HepG2 (cell line): ENCODE measurements at regions not wholly inside any gene's neighbourhood (a gene's known extent, or its start where the extent isn't known, plus 50 kb on each side); places are given as distances from the start of the nearest gene placed in this dataset.

ENCODE experiments used
- ATAC-seq: fragments of 200-7000 bp; cut with Tn5 transposase; 3 replicates; pipeline ENCODE4 v1.9.1; 2020; ENCODE audit warnings: mild to moderate bottlenecking, moderate library complexity
- BruUV-seq: library from RNA; stranded (reverse); fragments of 400-500 nt; replicated peaks from 2 replicates; lab custom pipeline; 2021; lab: Mats Ljungman, UMichigan
- CTCF ChIA-PET: fragments of 300-600 bp; formaldehyde crosslinking; extraction: SDS; loops from one replicate; lab custom pipeline; 2021; ENCODE audit warnings: low total read pairs, inconsistent platforms, low intra/inter-chr PET ratio; lab: Yijun Ruan, JAX
- POLR2A ChIA-PET: fragments of 350-600 bp; sonication (Branson Sonifier 250); formaldehyde crosslinking; loops from one replicate; lab custom pipeline; 2020; ENCODE audit warnings: antibody characterized with exemption, inconsistent platforms; lab: Yijun Ruan, JAX
- DNase-seq: peaks from one replicate; pipeline ENCODE4 v3.0.0-alpha.2; 2015; ENCODE audit warnings: low spot score
- FAIRE-seq: peaks from 3 replicates; lab custom pipeline; 2011; peaks lifted over from hg19 to GRCh38; lab: Jason Lieb, UNC
- H2AFZ ChIP-seq: one replicate; pipeline ENCODE4 v1.6.1; 2011; ENCODE audit warnings: low read length, inconsistent platforms
- H3K27ac ChIP-seq: fragments of 300-600 bp; 3 replicates; pipeline ENCODE4 v1.8.0; 2011; ENCODE audit warnings: mixed run types, mild to moderate bottlenecking, mixed read lengths, low read length, inconsistent platforms; ENCODE audit not compliant: insufficient read depth; ENCODE audit errors: extremely low read length
- H3K27me3 ChIP-seq, 2 experiments: fragments of 200-600 bp in 1 of 2; 2 replicates in 1 of 2; 3 replicates in 1 of 2; pipeline versions ENCODE4 v1.6.0 to v1.8.0; 2011; ENCODE audit warnings: low read length in 2 of 2, mild to moderate bottlenecking in 2 of 2, moderate library complexity in 2 of 2, inconsistent platforms in 1 of 2; ENCODE audit not compliant: insufficient read depth in 2 of 2, control insufficient read depth in 1 of 2
- H3K36me3 ChIP-seq, 2 experiments: fragments of 200-600 bp in 1 of 2; replicated peaks in 1 of 2; 2 replicates in 1 of 2; 3 replicates in 1 of 2; pipeline versions ENCODE4 v1.5.1 to v1.8.0; 2011; ENCODE audit warnings: low read length in 2 of 2, inconsistent platforms in 1 of 2; ENCODE audit not compliant: insufficient read depth in 2 of 2, control insufficient read depth in 1 of 2
- H3K4me1 ChIP-seq: 2 replicates; pipeline ENCODE4 v1.5.1; 2012; ENCODE audit warnings: low read length, inconsistent platforms; ENCODE audit not compliant: insufficient read depth
- H3K4me2 ChIP-seq: 2 replicates; pipeline ENCODE4 v1.6.0; 2011; ENCODE audit warnings: low read depth, low read length, inconsistent platforms
- H3K4me3 ChIP-seq, 3 experiments: fragments of 200-600 bp in 1 of 3; sonication (generic), shearing (Covaris generic) in 1 of 3; replicated peaks in 1 of 3; 2 replicates each; pipeline ENCODE4 v1.5.1; 2011 to 2016; ENCODE audit warnings: low read length in 3 of 3, inconsistent platforms in 2 of 3, low read depth in 2 of 3, mild to moderate bottlenecking in 2 of 3, control low read depth in 1 of 3, mixed read lengths in 1 of 3; ENCODE audit not compliant: insufficient read depth in 1 of 3
- H3K79me2 ChIP-seq: one replicate; pipeline ENCODE4 v1.6.1; 2011; ENCODE audit warnings: low read length, inconsistent platforms; ENCODE audit not compliant: insufficient read depth
- H3K9ac ChIP-seq: 2 replicates; pipeline ENCODE4 v1.6.0; 2011; ENCODE audit warnings: mild to moderate bottlenecking, low read depth, low read length, inconsistent platforms; ENCODE audit not compliant: insufficient read depth
- H3K9me3 ChIP-seq: 2 replicates; pipeline ENCODE4 v1.5.1; 2012; ENCODE audit warnings: mild to moderate bottlenecking, low read length
- H4K20me1 ChIP-seq: 2 replicates; pipeline ENCODE4 v1.6.0; 2011; ENCODE audit warnings: inconsistent platforms, mild to moderate bottlenecking, low read length, moderate library complexity; ENCODE audit not compliant: insufficient read depth
- ARID2 ChIP-seq: sonication (generic); formaldehyde crosslinking; IDR thresholded peaks from 2 replicates; pipeline ENCODE4 v1.8.1; 2022; ENCODE audit warnings: mild to moderate bottlenecking, missing genetic modification reagents, borderline replicate concordance
- BHLHE40 ChIP-seq: IDR thresholded peaks from 2 replicates; pipeline ENCODE4 v1.6.1; 2011; ENCODE audit warnings: low read length, improper control_type of control experiment
- CERS6 ChIP-seq: sonication (generic); formaldehyde crosslinking; IDR thresholded peaks from 2 replicates; pipeline ENCODE4 v1.5.0; 2020; ENCODE audit warnings: missing genetic modification reagents
- FOXO4 ChIP-seq: sonication (generic); formaldehyde crosslinking; conservative IDR thresholded peaks from 2 replicates; pipeline ENCODE4 v1.8.1; 2023; ENCODE audit warnings: missing genetic modification reagents
- HCFC1 ChIP-seq: fragments of 150-350 bp; IDR thresholded peaks from 2 replicates; pipeline ENCODE4 v1.6.1; 2014; ENCODE audit warnings: low read depth, low read length
- MLLT10 ChIP-seq: sonication (generic); formaldehyde crosslinking; IDR thresholded peaks from 2 replicates; pipeline ENCODE4 v1.4.0; 2020; ENCODE audit warnings: missing genetic modification reagents
- MLX ChIP-seq: IDR thresholded peaks from 2 replicates; pipeline ENCODE4 v1.6.1; 2016
- MYC ChIP-seq: sonication (generic); formaldehyde crosslinking; IDR thresholded peaks from 2 replicates; pipeline ENCODE4 v1.9.0; 2021; ENCODE audit warnings: missing genetic modification reagents, borderline replicate concordance
- SCMH1 ChIP-seq: sonication (generic); formaldehyde crosslinking; IDR thresholded peaks from 2 replicates; pipeline ENCODE4 v1.9.0; 2021; ENCODE audit warnings: missing genetic modification reagents, mild to moderate bottlenecking, borderline replicate concordance
- ZBTB42 ChIP-seq: sonication (generic); formaldehyde crosslinking; IDR thresholded peaks from 2 replicates; pipeline ENCODE4 v1.5.0; 2020; ENCODE audit warnings: mild to moderate bottlenecking, missing genetic modification reagents
- ZNF24 ChIP-seq: fragments of 450-650 bp; IDR thresholded peaks from 2 replicates; pipeline ENCODE4 v1.6.1; 2017; ENCODE audit warnings: antibody characterized with exemption, mild to moderate bottlenecking
- ZNF333 ChIP-seq: sonication (generic); formaldehyde crosslinking; IDR thresholded peaks from 2 replicates; pipeline ENCODE4 v1.4.0; 2020; ENCODE audit warnings: mild to moderate bottlenecking, missing genetic modification reagents, borderline replicate concordance
- ZNF609 ChIP-seq: sonication (generic); formaldehyde crosslinking; IDR thresholded peaks from 2 replicates; pipeline ENCODE4 v1.4.0; 2020; ENCODE audit warnings: mild to moderate bottlenecking, missing genetic modification reagents, borderline replicate concordance
- ZNF691 ChIP-seq: sonication (generic); formaldehyde crosslinking; IDR thresholded peaks from 2 replicates; pipeline ENCODE4 v1.4.0; 2020; ENCODE audit warnings: missing genetic modification reagents, low read depth, mild to moderate bottlenecking, borderline replicate concordance
- ZNF883 ChIP-seq: sonication (generic); formaldehyde crosslinking; IDR thresholded peaks from 2 replicates; pipeline ENCODE4 v1.5.1; 2020; ENCODE audit warnings: mild to moderate bottlenecking, missing genetic modification reagents; ENCODE audit errors: not compliant biosample characterization
- in situ Hi-C: cut with HindIII; loops from 2 replicates; pipeline ENCODE4 v1.10.0; 2017; ENCODE audit warnings: low pct_unique_long_range_greater_than_20kb; ENCODE audit not compliant: extremely low pct_ligation_motif_present
- intact Hi-C: fragments of 100-400 bp; cut with micrococcal nuclease; formaldehyde crosslinking; loops from one replicate; pipeline ENCODE4 v1.10.0; 2022; ENCODE audit not compliant: unreplicated experiment

GRCh38 chr5:110161162-110161561 is 471.4 kb downstream of the MAN2A1 start (continued):
- no peak for TF ChIP-seq ZNF609 (CRISPR knock-in tag)
- no peak for TF ChIP-seq ZNF24
- no peak for TF ChIP-seq MYC
- no peak for TF ChIP-seq ZBTB42 (CRISPR knock-in tag)
- no peak for TF ChIP-seq CERS6 (CRISPR knock-in tag)
- TF ChIP-seq, all 625 proteins: peak for 0

GRCh38 chr5:110165366-110165765 is 475.6 kb downstream of the MAN2A1 start:
- no peaks in the 10 kb centered on the region for H3K4me1 ChIP-seq
- DNase-seq (no peak), ATAC-seq (no peak), FAIRE-seq (no peak)
- CTCF ChIA-PET = no interaction called here
- no peak overlapping the region for H3K9ac ChIP-seq
- H3K36me3 ChIP-seq = no peaks in the 10 kb centered on the region
- no peak overlapping the region for H3K4me3 ChIP-seq
- H3K27me3 ChIP-seq = no peaks in the 10 kb centered on the region
- H3K79me2 ChIP-seq = no peaks in the 10 kb centered on the region
- no TSS peak for BruUV-seq
- intact Hi-C loops = no loop called here
- no peak overlapping the region for H2AFZ ChIP-seq
- H3K9me3 ChIP-seq = 0 out of 2 replicates have a peak, but pooled peaks cover 1% of the 10 kb centered on the region
- in situ Hi-C loops = no loop called here
- no peak overlapping the region for H3K27ac ChIP-seq
- POLR2A ChIA-PET = no interaction called here
- no peak overlapping the region for H3K4me2 ChIP-seq
- H4K20me1 ChIP-seq = no peaks in the 10 kb centered on the region
- TF ChIP-seq BHLHE40 = no peak
- TF ChIP-seq MLLT10 (CRISPR knock-in tag) = no peak
- no peak for TF ChIP-seq FOXO4 (CRISPR knock-in tag)
- TF ChIP-seq HCFC1 = no peak
- no peak for TF ChIP-seq ZNF883
- no peak for TF ChIP-seq ARID2 (CRISPR knock-in tag)
- TF ChIP-seq ZNF691 = no peak
- no peak for TF ChIP-seq MLX
- no peak for TF ChIP-seq SCMH1 (CRISPR knock-in tag)
- no peak for TF ChIP-seq ZNF333
